ENCODE measurements at regions not wholly inside any gene's neighbourhood (a gene's known extent, or its start where the extent isn't known, plus 50 kb on each side); places are given as distances from the start of the nearest gene placed in this dataset.

DNA sequence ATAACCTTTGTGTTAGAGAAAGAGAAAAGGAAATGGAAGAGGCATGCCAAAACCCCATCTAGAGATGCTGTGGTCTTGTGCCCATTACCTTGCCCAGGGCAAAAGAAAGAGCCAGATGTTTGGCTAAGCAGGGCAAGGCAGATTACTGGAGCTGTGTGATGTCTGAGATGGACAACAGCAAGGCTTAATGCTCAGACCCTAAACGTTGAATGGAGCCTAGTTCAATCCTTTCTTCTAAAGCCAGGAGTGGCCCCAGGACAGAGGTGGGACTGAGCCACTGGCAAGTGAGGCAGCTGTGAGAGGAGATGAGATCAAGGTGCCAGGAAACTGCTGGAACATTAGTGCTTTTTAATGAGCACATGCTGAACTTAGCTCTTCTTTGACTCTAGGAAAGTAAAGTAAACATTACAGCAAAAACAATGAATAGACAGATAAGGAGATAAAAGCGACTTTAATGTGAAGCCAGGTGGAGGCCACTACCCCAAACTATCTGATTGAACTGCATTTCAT lies 143.0 kb upstream of the EGFLAM start:
- H3K4me1 ChIP-seq: no peaks in the 10 kb centered on the region
- no peaks in the 10 kb centered on the region for H3K9me3 ChIP-seq
- intact Hi-C loops (cut with DNase I): no loop called here
- no peak for TF ChIP-seq POLR2A (IDR thresholded peaks at IDR 0.05)
- TF ChIP-seq, protein P1, sequence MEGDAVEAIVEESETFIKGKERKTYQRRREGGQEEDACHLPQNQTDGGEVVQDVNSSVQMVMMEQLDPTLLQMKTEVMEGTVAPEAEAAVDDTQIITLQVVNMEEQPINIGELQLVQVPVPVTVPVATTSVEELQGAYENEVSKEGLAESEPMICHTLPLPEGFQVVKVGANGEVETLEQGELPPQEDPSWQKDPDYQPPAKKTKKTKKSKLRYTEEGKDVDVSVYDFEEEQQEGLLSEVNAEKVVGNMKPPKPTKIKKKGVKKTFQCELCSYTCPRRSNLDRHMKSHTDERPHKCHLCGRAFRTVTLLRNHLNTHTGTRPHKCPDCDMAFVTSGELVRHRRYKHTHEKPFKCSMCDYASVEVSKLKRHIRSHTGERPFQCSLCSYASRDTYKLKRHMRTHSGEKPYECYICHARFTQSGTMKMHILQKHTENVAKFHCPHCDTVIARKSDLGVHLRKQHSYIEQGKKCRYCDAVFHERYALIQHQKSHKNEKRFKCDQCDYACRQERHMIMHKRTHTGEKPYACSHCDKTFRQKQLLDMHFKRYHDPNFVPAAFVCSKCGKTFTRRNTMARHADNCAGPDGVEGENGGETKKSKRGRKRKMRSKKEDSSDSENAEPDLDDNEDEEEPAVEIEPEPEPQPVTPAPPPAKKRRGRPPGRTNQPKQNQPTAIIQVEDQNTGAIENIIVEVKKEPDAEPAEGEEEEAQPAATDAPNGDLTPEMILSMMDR (IDR thresholded peaks at IDR 0.05): no peak
- 16 to 22% methylated on average over 2 of the region's 2 CpGs for WGBS, 2 donors
- H3K4me3 ChIP-seq: no peak overlapping the region
- no peaks in the 10 kb centered on the region for H3K27me3 ChIP-seq
- no peak overlapping the region for H3K27ac ChIP-seq
- DNase-seq (no peak), ATAC-seq (no peak)
- H3K36me3 ChIP-seq (replicated peaks in 1 of 2; ENCODE audit: insufficient read depth in 1 of 2, low read depth in 2 of 2): no peaks in the 10 kb centered on the region

- TF ChIP-seq, protein P1 (IDR thresholded peaks at IDR 0.05): no peak
- no peak for TF ChIP-seq POLR2A (IDR thresholded peaks at IDR 0.05)
- Histone ChIP-seq H3K4me1 (no peaks in the 10 kb centered on the region), H3K27ac (no peak overlapping the region), H3K9me3 (no peaks in the 10 kb centered on the region), H3K4me3 (no peak overlapping the region), H3K27me3 (no peaks in the 10 kb centered on the region), H3K36me3 (replicated peaks in 1 of 2; ENCODE audit: insufficient read depth in 1 of 2, low read depth in 2 of 2) (no peaks in the 10 kb centered on the region)
- intact Hi-C loops (cut with DNase I): no loop called here
- ATAC-seq (no peak), DNase-seq (no peak)
- 69 to 80% methylated on average over 1 of the region's 1 CpG for WGBS, 2 donors
These were observed 144.5 kb upstream of the EGFLAM start for GRCh38 chr5:38113880-38114279.

DNA sequence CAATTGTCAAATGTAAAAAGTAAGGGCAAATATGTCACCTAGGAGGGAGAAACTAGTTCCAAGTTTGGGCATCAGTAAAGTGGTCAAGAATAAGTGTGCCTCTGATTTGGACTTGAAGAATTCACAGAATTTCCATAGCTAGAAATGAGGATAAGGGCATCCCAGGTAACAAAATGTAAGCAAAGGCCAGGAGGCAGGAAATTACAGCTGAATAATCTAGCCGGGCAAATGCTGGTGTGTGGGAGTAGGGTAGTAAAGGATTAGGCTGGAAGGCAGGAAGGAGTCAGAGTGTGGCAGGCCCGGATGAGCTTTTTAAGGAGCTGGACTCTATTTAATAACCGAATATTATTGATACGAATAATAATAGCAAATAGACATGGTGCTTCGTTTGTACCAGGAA lies 144.9 kb upstream of the EGFLAM start:
- Histone ChIP-seq H3K27me3 (no peaks in the 10 kb centered on the region), H3K36me3 (replicated peaks in 1 of 2; ENCODE audit: insufficient read depth in 1 of 2, low read depth in 2 of 2) (no peaks in the 10 kb centered on the region), H3K27ac (no peak overlapping the region), H3K9me3 (no peaks in the 10 kb centered on the region), H3K4me3 (no peak overlapping the region), H3K4me1 (no peaks in the 10 kb centered on the region)
- TF ChIP-seq, protein P1 (IDR thresholded peaks at IDR 0.05): no peak
- TF ChIP-seq POLR2A (IDR thresholded peaks at IDR 0.05): no peak
- intact Hi-C loops (cut with DNase I): no loop called here
- ATAC-seq: no peak
- no peak for DNase-seq
- WGBS, 2 donors: 82% methylated on average over 5 of the region's 5 CpGs

DNA sequence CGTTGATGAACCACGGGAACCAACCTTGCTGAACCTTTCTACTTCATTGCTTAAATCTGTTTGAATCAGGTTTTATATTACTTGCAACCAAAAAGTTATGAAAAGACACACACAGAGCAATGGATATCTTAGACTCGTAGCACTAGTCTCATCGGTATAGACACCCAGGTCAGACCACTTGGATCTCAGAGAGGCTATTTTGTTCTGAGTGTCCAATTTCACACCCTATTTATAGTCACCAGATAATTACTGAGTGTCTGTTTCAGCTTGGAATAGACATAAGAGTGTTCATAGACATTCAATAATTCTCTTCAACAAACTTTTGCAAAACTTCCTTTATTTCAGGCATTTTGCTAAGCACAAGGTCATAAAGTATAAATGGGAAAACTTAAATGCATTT lies 145.4 kb upstream of the EGFLAM start:
- Histone ChIP-seq H3K9me3 (no peaks in the 10 kb centered on the region), H3K4me1 (no peaks in the 10 kb centered on the region), H3K36me3 (replicated peaks in 1 of 2; ENCODE audit: insufficient read depth in 1 of 2, low read depth in 2 of 2) (no peaks in the 10 kb centered on the region), H3K27ac (no peak overlapping the region), H3K27me3 (no peaks in the 10 kb centered on the region), H3K4me3 (no peak overlapping the region)
- no peak for TF ChIP-seq POLR2A (IDR thresholded peaks at IDR 0.05)
- TF ChIP-seq, protein P1 (IDR thresholded peaks at IDR 0.05): no peak
- WGBS, 2 donors: 72 to 78% methylated on average over 4 of the region's 4 CpGs
- ATAC-seq (no peak), DNase-seq (no peak)
- intact Hi-C loops (cut with DNase I): no loop called here

DNA sequence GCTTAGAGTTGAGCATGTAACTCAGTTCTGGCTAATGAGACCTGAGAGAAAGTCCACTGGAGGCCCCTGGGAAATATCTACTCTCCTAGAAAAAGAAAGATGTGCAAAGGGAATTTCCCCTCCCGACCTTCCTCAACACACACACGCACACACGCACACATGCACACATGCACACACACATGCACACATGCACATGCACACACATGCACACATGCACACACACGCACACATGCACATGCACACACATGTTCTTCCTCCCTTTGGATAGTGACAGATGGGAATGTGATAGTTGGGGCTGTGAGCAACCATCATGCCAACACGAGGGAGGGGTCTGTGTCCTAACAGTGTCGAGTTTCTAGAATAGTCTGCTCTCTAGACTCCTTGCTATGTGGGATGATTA lies 148.2 kb upstream of the EGFLAM start:
- ATAC-seq (no peak), DNase-seq (no peak)
- no peaks in the 10 kb centered on the region for H3K9me3 ChIP-seq
- no peaks in the 10 kb centered on the region for H3K36me3 ChIP-seq (replicated peaks in 1 of 2; ENCODE audit: insufficient read depth in 1 of 2, low read depth in 2 of 2)
- no peak overlapping the region for H3K27ac ChIP-seq
- intact Hi-C loops (cut with DNase I): no loop called here
- peaks cover 10% of the 10 kb centered on the region for H3K4me1 ChIP-seq
- H3K4me3 ChIP-seq: no peak overlapping the region
- WGBS, 2 donors: 75 to 85% methylated on average over 6 of the region's 6 CpGs
- TF ChIP-seq POLR2A (IDR thresholded peaks at IDR 0.05): no peak
- TF ChIP-seq, protein P1 (IDR thresholded peaks at IDR 0.05): no peak
- H3K27me3 ChIP-seq: no peaks in the 10 kb centered on the region

All from body of pancreas (tissue), 4 donors.